ENCODE measurements at regions not wholly inside any gene's neighbourhood (a gene's known extent, or its start where the extent isn't known, plus 50 kb on each side); places are given as distances from the start of the nearest gene placed in this dataset.
"Not testable (repeated sequence)": the region's sequence is repeated elsewhere in the genome, so short reads cannot be mapped to it uniquely, and the experiment has no call there.

DNA sequence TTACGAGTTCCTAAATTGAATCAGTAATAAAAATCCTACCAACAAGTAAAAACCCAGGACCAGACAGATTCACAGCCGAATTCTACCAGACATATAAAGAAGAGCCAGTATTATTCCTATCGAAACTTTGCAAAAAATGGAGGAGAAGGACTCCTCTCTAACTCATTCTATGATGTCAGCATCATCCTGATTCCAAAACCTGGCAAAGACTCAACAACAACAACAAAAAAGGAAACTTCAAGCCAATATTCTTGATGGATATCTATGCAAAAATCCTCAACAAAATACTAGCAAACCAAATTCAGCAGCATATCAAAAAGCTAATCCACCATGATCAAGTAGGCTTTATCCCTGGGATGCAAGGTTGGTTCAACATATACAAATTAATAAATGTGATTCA lies 84.6 kb upstream of the ADRB2 start:
- not testable (repeated sequence) for DNase-seq (ENCODE audit: low read depth)

DNA sequence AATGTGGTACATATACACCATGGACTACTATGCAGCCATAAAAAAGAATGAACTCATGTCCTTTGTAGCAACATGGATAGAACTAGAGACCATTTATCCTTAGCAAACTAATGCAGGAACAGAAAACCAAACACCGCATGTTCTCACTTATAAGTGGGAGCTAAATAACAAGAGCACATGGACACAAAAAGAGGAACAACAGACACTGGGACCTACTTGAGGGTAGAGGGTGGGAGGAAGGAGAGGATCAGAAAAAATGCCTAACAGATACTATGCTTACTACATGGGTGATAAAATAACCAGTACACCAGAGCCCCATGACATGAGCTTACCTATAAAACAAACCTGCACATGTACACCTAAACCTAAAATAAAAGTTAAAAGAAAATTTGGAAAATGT lies 82.0 kb upstream of the ADRB2 start:
- not testable (repeated sequence) for DNase-seq (ENCODE audit: low read depth)

- no peak for DNase-seq (ENCODE audit: low read depth)
These were observed 79.4 kb upstream of the ADRB2 start for GRCh38 chr5:148746826-148747535.

- no peak for DNase-seq (ENCODE audit: low read depth)
These were observed 78.9 kb upstream of the ADRB2 start for GRCh38 chr5:148747536-148747906.

GRCh38 chr5:148748702-148749392 lies 77.6 kb upstream of the ADRB2 start:
- DNase-seq (ENCODE audit: low read depth): no peak

GRCh38 chr5:148750614-148751013 lies 75.8 kb upstream of the ADRB2 start:
- no peak for DNase-seq (ENCODE audit: low read depth)

GRCh38 chr5:148751025-148751424 lies 75.4 kb upstream of the ADRB2 start:
- no peak for DNase-seq (ENCODE audit: low read depth)

GRCh38 chr5:148752375-148752774 lies 74.0 kb upstream of the ADRB2 start:
- not testable (repeated sequence) for DNase-seq (ENCODE audit: low read depth)

DNA sequence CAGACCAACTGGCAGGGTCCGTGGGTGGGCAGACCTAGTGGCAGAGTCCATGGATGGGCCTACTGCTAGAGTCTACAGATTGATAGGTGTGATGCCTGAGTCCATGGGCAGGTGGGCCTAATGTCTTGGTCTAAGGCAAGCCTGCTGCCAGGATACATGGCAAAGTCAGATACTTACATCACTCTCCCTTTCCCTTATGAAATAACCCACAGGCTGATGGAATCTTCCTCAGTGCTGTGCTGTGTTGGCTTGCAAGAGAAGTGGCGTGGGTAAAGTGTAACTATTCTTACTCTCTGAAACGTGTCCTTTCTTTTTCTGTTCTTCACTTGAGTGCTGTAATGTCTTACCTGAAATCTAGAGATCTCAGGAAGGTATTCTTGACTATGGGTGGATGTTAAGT lies 67.3 kb upstream of the ADRB2 start:
- DNase-seq (ENCODE audit: low read depth): no peak

DNA sequence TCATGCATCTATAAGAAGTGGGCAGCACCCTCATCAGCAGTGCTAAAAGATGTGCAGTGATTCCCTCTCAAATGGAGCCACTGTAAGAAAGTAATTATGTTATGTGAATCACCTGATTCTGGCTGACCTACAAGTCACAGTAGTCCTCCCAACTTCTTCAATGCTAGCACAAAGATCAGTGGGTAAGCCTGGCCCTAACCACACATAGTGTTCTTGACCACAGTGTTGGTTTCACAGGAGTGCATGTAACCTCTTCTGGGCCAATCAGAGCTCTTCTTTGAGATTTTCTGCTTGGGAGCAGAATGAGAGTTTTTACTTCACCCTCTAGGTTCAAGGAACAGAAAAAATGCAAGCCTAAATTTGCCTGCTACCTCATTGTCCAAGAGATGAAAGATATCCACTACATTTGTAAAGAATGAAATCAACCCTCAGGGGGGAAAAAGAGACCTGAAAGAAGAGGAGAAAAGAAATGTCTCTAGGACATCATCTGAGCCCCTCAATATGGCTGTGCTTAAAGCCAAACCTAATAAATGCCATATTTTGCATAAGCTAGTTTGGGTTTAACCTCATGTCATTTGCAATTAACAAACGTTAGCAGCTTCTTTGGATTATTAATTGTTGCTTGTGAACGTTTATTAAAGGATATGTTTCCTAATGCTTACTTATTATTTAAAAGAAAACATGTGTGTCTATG lies 65.3 kb upstream of the ADRB2 start:
- no peak for DNase-seq (ENCODE audit: low read depth)

DNA sequence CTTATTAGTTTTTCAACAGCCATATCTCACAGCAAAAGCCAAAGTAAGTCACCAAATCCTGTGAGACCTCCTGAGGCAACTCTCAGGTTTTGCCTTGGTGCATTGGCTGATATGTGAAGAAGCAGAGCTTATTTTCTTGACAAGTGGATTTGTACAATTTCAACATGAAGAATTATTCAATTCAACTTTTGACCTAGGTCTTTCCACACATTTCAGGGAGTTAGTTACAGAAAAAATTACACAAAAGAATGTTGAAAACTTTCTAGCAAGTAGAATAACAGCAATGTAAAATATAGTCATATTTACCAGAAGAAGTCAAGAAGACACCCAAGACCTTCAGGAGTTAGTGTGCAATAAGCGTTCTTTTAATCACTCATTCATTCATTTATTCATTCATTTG lies 62.4 kb upstream of the ADRB2 start:
- no peak for DNase-seq (ENCODE audit: low read depth)

- no peak for DNase-seq (ENCODE audit: low read depth)
These were observed 61.4 kb upstream of the ADRB2 start for GRCh38 chr5:148765061-148765460.

- DNase-seq (ENCODE audit: low read depth): no peak
These were observed 57.5 kb upstream of the ADRB2 start for GRCh38 chr5:148768806-148769415.

DNA sequence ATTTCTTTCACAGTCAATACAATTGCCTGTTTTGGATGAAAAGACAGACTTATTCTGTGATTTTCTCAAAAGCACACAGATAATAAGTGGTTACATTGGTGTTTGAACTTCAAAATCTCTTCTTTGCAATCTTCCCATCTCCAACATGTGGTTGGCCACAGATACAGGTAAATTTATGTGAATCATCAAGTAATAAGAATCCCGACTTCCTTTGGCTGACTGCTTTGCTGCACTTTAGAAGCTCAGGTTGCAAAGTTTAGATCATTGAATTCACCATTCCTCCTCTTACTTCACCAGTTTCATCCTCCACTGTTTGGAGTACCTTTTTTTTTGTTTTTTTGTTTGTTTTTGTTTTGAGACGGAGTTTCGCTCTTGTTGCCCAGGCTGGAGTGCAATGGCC lies 56.5 kb upstream of the ADRB2 start:
- DNase-seq (ENCODE audit: low read depth): no peak

GRCh38 chr5:148774313-148774712 lies 52.1 kb upstream of the ADRB2 start:
- DNase-seq (ENCODE audit: low read depth): no peak

GRCh38 chr5:148776261-148776660 lies 50.1 kb upstream of the ADRB2 start:
- no peak for DNase-seq (ENCODE audit: low read depth)
